ENCODE measurements at regions not wholly inside any gene's neighbourhood (a gene's known extent, or its start where the extent isn't known, plus 50 kb on each side); places are given as distances from the start of the nearest gene placed in this dataset.

- DNase-seq (ENCODE audit: low spot score in 2 of 2) (no peak), ATAC-seq (no peak)
- Mint-ChIP-seq H3K36me3 (no peaks in the 10 kb centered on the region), H3K27ac (no peak overlapping the region), H3K9me3 (no peaks in the 10 kb centered on the region)
Measured at GRCh38 chr6:43880236-43881137, 110.5 kb downstream of the VEGFA start.

GRCh38 chr6:43879722-43880121, 109.7 kb downstream of the VEGFA start:
- DNase-seq (ENCODE audit: low spot score in 2 of 2) (no peak), ATAC-seq (no peak)
- H3K9me3 Mint-ChIP-seq, result no peaks in the 10 kb centered on the region
- no peaks in the 10 kb centered on the region for H3K36me3 Mint-ChIP-seq
- H3K27ac Mint-ChIP-seq, result no peak overlapping the region

DNA sequence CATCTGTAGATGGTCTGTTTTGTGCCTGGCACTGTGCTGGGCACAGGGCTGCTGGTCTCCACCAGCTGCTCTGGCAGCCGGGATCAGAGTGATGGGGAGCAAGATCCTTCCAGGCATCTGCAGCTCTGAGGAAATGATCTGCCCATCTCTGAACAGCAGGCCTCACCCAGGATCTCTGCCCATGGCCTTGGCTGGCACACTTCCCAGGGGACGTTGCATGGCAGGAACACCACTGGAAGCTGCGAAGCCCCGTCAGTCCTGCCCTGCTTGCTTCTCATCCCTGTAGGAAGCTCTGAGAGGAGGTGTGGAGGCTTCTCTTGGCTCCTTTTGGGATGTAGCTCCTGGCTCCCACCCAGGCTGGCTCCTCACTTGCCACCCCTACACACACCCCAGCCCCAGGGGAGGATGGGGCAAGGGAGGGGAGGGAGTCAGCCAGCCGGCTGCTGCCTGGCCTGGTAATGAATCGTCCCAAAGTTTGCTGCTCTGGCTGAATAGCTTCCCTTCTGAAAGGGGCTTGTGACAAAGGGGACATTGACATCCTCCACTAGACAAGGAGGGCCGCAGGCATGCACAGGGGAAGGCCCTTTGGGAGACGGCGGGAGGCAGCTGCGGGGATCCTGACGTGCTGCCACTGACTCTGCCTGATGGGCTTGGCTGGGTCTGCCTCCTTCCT, 108.9 kb downstream of the VEGFA start:
- no peak overlapping the region for H3K27ac Mint-ChIP-seq
- no peak for DNase-seq (ENCODE audit: low spot score in 2 of 2)
- ATAC-seq, result no peak

GRCh38 chr6:43878127-43878634, 108.2 kb downstream of the VEGFA start:
- ATAC-seq (no peak), DNase-seq (ENCODE audit: low spot score in 2 of 2) (no peak)
- Mint-ChIP-seq H3K27ac (no peak overlapping the region), H3K9me3 (no peaks in the 10 kb centered on the region), H3K36me3 (no peaks in the 10 kb centered on the region)

More for the DNA sequence above, 108.9 kb downstream of the VEGFA start:
- Mint-ChIP-seq H3K9me3 (no peaks in the 10 kb centered on the region), H3K36me3 (no peaks in the 10 kb centered on the region)

- no peaks in the 10 kb centered on the region for H3K36me3 Mint-ChIP-seq
- no peak for DNase-seq (ENCODE audit: low spot score in 2 of 2)
- no peak for ATAC-seq
- peak overlapping the region in 1 of 2 donors; percentile 65 for H3K27ac Mint-ChIP-seq
- no peaks in the 10 kb centered on the region for H3K9me3 Mint-ChIP-seq
Measured at GRCh38 chr6:43877463-43878126, 107.6 kb downstream of the VEGFA start.

DNA sequence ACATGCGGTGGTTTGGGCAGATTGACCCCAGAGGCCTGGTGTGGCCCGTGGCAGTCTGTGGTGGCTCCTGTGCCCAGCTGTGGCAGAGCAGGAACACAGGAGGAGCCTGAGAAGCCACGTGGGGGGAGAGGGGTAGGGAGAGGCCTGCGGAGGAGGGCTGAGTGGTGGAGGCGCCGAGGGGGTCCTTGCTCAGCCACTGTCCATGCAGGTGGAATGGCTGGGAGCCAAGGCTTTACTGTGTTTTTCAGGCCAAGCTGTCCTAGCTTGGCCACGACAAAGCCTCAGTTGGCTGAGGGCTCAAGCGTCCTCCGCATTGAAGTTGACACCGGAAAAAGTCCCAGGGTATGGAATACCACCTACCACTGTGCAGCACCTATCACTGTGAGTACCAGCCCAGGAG, 107.0 kb downstream of the VEGFA start:
- Mint-ChIP-seq H3K9me3 (no peaks in the 10 kb centered on the region), H3K36me3 (no peaks in the 10 kb centered on the region), H3K27ac (no peak overlapping the region)
- ATAC-seq (no peak), DNase-seq (ENCODE audit: low spot score in 2 of 2) (no peak)

GRCh38 chr6:43876602-43877001, 106.6 kb downstream of the VEGFA start:
- Mint-ChIP-seq H3K9me3 (no peaks in the 10 kb centered on the region), H3K36me3 (no peaks in the 10 kb centered on the region), H3K27ac (no peak overlapping the region)

DNA sequence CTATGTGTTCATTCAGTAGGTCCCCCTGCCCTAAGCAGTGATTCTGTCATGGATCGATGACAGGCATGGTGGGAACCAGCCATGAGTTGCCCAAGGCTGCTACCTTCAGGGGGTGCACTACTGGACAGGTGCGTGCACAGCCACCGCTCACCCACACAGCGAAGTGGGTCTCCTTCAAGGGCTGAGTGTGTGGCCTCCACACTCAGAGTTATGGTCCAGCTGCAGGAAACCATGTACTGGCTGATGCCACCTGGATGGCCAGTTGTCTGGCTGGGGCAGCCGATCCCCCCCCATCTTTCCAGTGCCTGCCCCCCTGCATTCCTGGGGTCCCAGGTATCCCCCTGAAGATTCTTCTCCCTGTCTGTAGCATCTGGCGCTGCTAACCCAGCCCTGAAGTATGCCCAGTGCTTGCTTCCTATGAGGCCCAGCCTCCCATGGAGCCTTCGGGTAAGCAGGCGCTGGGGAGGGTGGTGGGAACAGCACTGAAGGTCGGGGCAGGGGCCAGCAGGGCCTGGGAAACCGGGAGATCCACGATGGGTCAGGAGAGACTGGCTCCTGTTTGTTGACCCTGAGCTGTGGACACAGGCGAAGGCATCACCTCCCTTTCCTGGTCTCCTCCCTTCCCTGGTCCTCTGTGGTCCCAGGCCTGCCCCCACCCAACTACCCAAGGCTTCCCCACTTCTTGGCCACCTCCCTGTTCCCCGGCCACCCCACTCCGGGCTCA, 106.0 kb downstream of the VEGFA start:
- Mint-ChIP-seq H3K27ac (no peak overlapping the region), H3K9me3 (no peaks in the 10 kb centered on the region), H3K36me3 (no peaks in the 10 kb centered on the region)
- DNase-seq (ENCODE audit: low spot score in 2 of 2), result no peak
- no peak for ATAC-seq

More at GRCh38 chr6:43876602-43877001, 106.6 kb downstream of the VEGFA start:
- no peak for ATAC-seq
- no peak for DNase-seq (ENCODE audit: low spot score in 2 of 2)

DNA sequence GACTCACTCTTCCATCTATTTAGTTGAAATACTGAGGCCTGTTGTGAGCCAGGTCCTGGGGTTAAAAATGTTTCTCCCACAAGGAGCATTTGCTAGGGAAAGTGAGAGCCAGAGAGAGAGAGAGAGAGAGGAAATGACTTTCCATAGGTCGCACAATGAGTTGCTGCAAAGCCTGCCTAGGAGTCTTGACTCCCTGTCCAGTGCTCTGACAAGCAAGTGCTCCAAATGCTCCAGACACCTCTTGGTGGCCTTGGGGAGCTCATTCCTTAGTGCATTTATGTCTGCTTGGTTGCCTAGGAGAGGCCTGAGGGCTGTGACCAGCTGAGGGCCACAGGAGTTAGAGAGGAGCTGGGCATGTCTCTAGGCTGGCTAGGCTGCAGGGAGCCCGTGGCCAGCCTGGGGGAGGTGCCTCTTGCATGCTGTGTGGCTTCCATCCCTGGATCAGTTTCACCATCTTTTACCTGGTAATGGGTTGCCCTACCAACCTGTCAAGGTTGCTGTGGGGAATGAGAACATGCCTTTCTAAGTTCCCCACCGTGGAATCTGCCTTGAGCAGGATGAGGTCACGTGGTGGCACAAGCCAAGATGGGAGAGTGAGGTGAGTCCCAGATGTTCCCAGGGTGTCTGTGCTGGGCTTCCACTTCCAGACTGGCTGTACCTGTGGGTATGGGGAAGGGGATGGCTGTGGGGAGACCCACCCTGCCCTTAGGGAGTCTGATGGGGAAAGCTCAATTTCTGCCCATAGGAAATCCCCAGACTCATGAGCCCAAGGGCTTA, 105.0 kb downstream of the VEGFA start:
- ATAC-seq (no peak), DNase-seq (ENCODE audit: low spot score in 2 of 2) (no peak)
- Mint-ChIP-seq H3K9me3 (no peaks in the 10 kb centered on the region), H3K36me3 (no peaks in the 10 kb centered on the region), H3K27ac (no peak overlapping the region)

- no peaks in the 10 kb centered on the region for H3K36me3 Mint-ChIP-seq
- ATAC-seq (no peak), DNase-seq (ENCODE audit: low spot score in 2 of 2) (no peak)
- H3K9me3 Mint-ChIP-seq, result no peaks in the 10 kb centered on the region
- H3K27ac Mint-ChIP-seq, result no peak overlapping the region
Measured at GRCh38 chr6:43873806-43874714, 104.0 kb downstream of the VEGFA start.

- ATAC-seq (no peak), DNase-seq (ENCODE audit: low spot score in 2 of 2) (no peak)
- no peaks in the 10 kb centered on the region for H3K9me3 Mint-ChIP-seq
- no peak overlapping the region for H3K27ac Mint-ChIP-seq
- no peaks in the 10 kb centered on the region for H3K36me3 Mint-ChIP-seq
Measured at GRCh38 chr6:43871933-43872332, 101.9 kb downstream of the VEGFA start.

GRCh38 chr6:43871284-43871683, 101.3 kb downstream of the VEGFA start:
- H3K9me3 Mint-ChIP-seq, result no peaks in the 10 kb centered on the region
- no peak overlapping the region for H3K27ac Mint-ChIP-seq
- ATAC-seq, result no peak

GRCh38 chr6:43870660-43871061, 100.7 kb downstream of the VEGFA start:
- Mint-ChIP-seq H3K27ac (no peak overlapping the region), H3K36me3 (no peaks in the 10 kb centered on the region), H3K9me3 (no peaks in the 10 kb centered on the region)
- ATAC-seq (no peak), DNase-seq (ENCODE audit: low spot score in 2 of 2) (no peak)

More at GRCh38 chr6:43871284-43871683, 101.3 kb downstream of the VEGFA start:
- H3K36me3 Mint-ChIP-seq, result no peaks in the 10 kb centered on the region
- DNase-seq (ENCODE audit: low spot score in 2 of 2), result no peak

DNA sequence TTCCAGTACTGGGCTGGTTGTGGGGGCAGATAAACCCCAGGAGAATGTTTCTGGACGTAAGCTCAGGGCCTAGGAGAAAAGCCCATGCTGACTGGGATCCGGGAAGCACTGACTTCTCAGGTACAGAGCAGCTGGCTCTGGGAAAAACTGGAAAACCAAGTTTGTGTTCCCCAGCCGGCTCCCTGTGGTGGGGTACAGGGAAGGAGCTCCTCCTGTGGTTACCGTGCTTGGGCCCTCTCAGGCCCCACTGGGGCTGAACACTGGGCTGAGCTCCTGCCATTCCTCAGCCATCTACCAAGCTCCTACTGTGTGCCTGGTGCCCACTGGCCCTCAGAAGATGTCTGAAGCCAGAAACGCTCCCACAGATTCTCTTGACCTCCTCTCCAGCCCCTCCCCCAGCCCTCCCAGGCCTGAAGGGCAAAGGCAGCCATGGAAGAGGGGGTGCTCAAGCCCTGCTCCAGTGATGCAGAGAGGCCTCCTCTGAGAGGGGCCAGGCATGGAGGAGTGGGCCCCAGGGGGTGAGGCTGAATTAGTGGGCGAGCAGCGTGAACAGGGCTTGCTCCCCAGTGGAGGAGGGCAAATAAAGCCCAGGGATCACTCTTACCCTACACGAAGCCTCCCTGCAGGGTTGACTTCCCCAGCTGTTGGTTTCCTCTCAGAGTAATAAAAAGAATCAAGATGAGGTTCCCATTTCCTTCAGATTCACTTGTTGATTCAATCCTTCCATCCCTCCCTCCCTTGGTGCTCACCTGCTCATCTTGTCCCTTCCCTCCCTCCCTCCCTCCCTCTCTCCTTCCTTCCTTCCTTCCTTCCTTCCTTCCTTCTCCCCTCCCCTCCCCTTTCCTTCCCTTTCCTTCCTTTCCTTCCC, 100.0 kb downstream of the VEGFA start:
- no peaks in the 10 kb centered on the region for H3K36me3 Mint-ChIP-seq
- H3K9me3 Mint-ChIP-seq, result no peaks in the 10 kb centered on the region
- DNase-seq (ENCODE audit: low spot score in 2 of 2), result no peak
- H3K27ac Mint-ChIP-seq, result no peak overlapping the region
- no peak for ATAC-seq
